HCT116 (cell line): ENCODE measurements at regions not wholly inside any gene's neighbourhood (a gene's known extent, or its start where the extent isn't known, plus 50 kb on each side); places are given as distances from the start of the nearest gene placed in this dataset.

ENCODE experiments used
- ATAC-seq: fragments of 200-7000 bp; cut with Tn5 transposase; 2 replicates; pipeline ENCODE4 v1.9.1; 2020; ENCODE audit warnings: mild to moderate bottlenecking, moderate library complexity
- BruUV-seq: library from RNA; stranded (reverse); fragments of 400-500 nt; replicated peaks from 2 replicates; lab custom pipeline; 2021; lab: Mats Ljungman, UMichigan
- CTCF ChIA-PET: fragments of 300-600 bp; sonication (Branson Sonifier 250); formaldehyde crosslinking; loops from one replicate; lab custom pipeline; 2021; ENCODE audit warnings: antibody characterized with exemption; lab: Charles Lee
- POLR2A ChIA-PET: fragments of 300-600, 350-600 bp; sonication (Branson Sonifier 250); formaldehyde crosslinking; loops from one replicate; lab custom pipeline; 2021; ENCODE audit warnings: antibody characterized with exemption; lab: Charles Lee
- RAD21 ChIA-PET, 2 experiments: fragments of 300-600 bp; sonication (Branson Sonifier 250); formaldehyde crosslinking; loops; one replicate each; lab custom pipeline; 2023; ENCODE audit warnings: low total read pairs in 2 of 2; ENCODE audit not compliant: uncharacterized antibody in 2 of 2, unreplicated experiment in 2 of 2, low non-redundant PET in 1 of 2; lab: Charles Lee
- DNase-seq: peaks from one replicate; pipeline ENCODE4 v3.0.0-alpha.2; 2010; ENCODE audit warnings: low read depth, low spot score
- H2AFZ ChIP-seq: fragments of 200-600 bp; shearing (Covaris generic), sonication (generic); 2 replicates; pipeline ENCODE4 v1.6.1; 2017; ENCODE audit warnings: low read depth, mixed run types, mixed read lengths, antibody characterized with exemption, low read length; ENCODE audit not compliant: poor library complexity, severe bottlenecking
- H3K27ac ChIP-seq: 2 replicates; pipeline ENCODE4 v1.5.1; 2012; ENCODE audit warnings: low read depth, low read length
- H3K27me3 ChIP-seq: fragments of 200-600 bp; sonication (generic); 2 replicates; pipeline ENCODE4 v1.6.1; 2016; ENCODE audit warnings: mixed run types, low read length, mixed read lengths; ENCODE audit not compliant: insufficient read depth
- H3K36me3 ChIP-seq, 2 experiments: fragments of 200-500 bp in 1 of 2; fragments of 200-600 bp in 1 of 2; sonication (Bioruptor generic) in 1 of 2; sonication (generic) in 1 of 2; 2 replicates each; pipeline versions ENCODE4 v1.5.1 to v1.6.1; 2014 to 2016; ENCODE audit warnings: low read length in 2 of 2, inconsistent platforms in 1 of 2, mixed read lengths in 1 of 2, mixed run types in 1 of 2; ENCODE audit not compliant: insufficient read depth in 2 of 2, control insufficient read depth in 1 of 2
- H3K4me1 ChIP-seq, 2 experiments: fragments of 200-600 bp in 1 of 2; sonication (generic) in 1 of 2; 2 replicates each; pipeline versions ENCODE4 v1.5.1 to v1.6.1; 2012 to 2017; ENCODE audit warnings: low read length in 2 of 2, inconsistent platforms in 1 of 2, mild to moderate bottlenecking in 1 of 2, mixed read lengths in 1 of 2, mixed run types in 1 of 2, moderate library complexity in 1 of 2; ENCODE audit not compliant: insufficient read depth in 2 of 2, control insufficient read depth in 1 of 2
- H3K4me2 ChIP-seq: fragments of 200-600 bp; sonication (generic); 2 replicates; pipeline ENCODE4 v1.6.1; 2017; ENCODE audit warnings: mixed run types, low read length, mixed read lengths
- H3K4me3 ChIP-seq, 2 experiments: fragments of 200-600 bp in 1 of 2; sonication (generic) in 1 of 2; replicated peaks in 1 of 2; 2 replicates each; pipeline ENCODE4 v1.5.1; 2011 to 2016; ENCODE audit warnings: low read length in 2 of 2, control low read depth in 1 of 2, low read depth in 1 of 2, mild to moderate bottlenecking in 1 of 2, mixed read lengths in 1 of 2, mixed run types in 1 of 2
- H3K79me2 ChIP-seq: fragments of 200-600 bp; sonication (generic); 2 replicates; pipeline ENCODE4 v1.6.1; 2017; ENCODE audit warnings: mild to moderate bottlenecking, mixed run types, low read length, moderate library complexity, mixed read lengths; ENCODE audit not compliant: insufficient read depth
- H3K9ac ChIP-seq: fragments of 200-600 bp; sonication (generic); 2 replicates; pipeline ENCODE4 v1.6.1; 2016; ENCODE audit warnings: low read length, mixed read lengths
- H3K9me2 ChIP-seq: fragments of 200-600 bp; sonication (generic), shearing (Covaris generic); 2 replicates; pipeline ENCODE4 v1.6.1; 2017; ENCODE audit warnings: mixed run types, mild to moderate bottlenecking, moderate library complexity; ENCODE audit not compliant: insufficient read depth
- H3K9me3 ChIP-seq, 2 experiments: fragments of 200-500 bp in 1 of 2; fragments of 200-600 bp in 1 of 2; sonication (Bioruptor generic) in 1 of 2; sonication (generic) in 1 of 2; 2 replicates each; pipeline ENCODE4 v1.6.1; 2014 to 2017; ENCODE audit warnings: low read length in 2 of 2, mixed read lengths in 2 of 2, inconsistent platforms in 1 of 2, low read depth in 1 of 2, mild to moderate bottlenecking in 1 of 2, mixed run types in 1 of 2, moderate library complexity in 1 of 2; ENCODE audit not compliant: control insufficient read depth in 1 of 2, insufficient read depth in 1 of 2
- H4K20me1 ChIP-seq: fragments of 200-600 bp; sonication (generic), shearing (Covaris generic); 2 replicates; pipeline ENCODE4 v1.6.1; 2017; ENCODE audit warnings: mixed run types, mild to moderate bottlenecking, moderate library complexity; ENCODE audit not compliant: insufficient read depth
- CBX3 ChIP-seq: IDR thresholded peaks from 2 replicates; pipeline ENCODE4 v1.6.1; 2012; ENCODE audit warnings: low read depth
- CEBPB ChIP-seq: IDR thresholded peaks from 2 replicates; pipeline ENCODE4 v1.6.1; 2012; ENCODE audit warnings: low read depth
- EZH2 ChIP-seq: fragments of 200-600 bp; sonication (generic); IDR thresholded peaks from 2 replicates; pipeline ENCODE4 v1.6.1; 2017; ENCODE audit warnings: antibody characterized with exemption, mixed run types
- EZH2phosphoT487 ChIP-seq: fragments of 200-600 bp; IDR thresholded peaks from 2 replicates; pipeline ENCODE4 v1.6.1; 2018; ENCODE audit warnings: antibody characterized with exemption, borderline replicate concordance
- FOSL1 ChIP-seq: IDR thresholded peaks from 2 replicates; pipeline ENCODE4 v1.6.1; 2012; ENCODE audit warnings: low read depth
- JUND ChIP-seq: IDR thresholded peaks from 2 replicates; pipeline ENCODE4 v1.6.1; 2012
- MAX ChIP-seq: IDR thresholded peaks from 2 replicates; pipeline ENCODE4 v1.6.1; 2012
- POLR2AphosphoS5 ChIP-seq: IDR thresholded peaks from 2 replicates; pipeline ENCODE4 v1.6.1; 2011; ENCODE audit warnings: mild to moderate bottlenecking, low read depth, low read length, moderate library complexity
- SRF ChIP-seq: IDR thresholded peaks from 2 replicates; pipeline ENCODE4 v1.6.1; 2012; ENCODE audit warnings: low read depth
- ZFX ChIP-seq: fragments of 450-650 bp; IDR thresholded peaks from 2 replicates; pipeline ENCODE4 v1.6.1; 2017
- intact Hi-C: fragments of 100-400 bp; cut with micrococcal nuclease; formaldehyde crosslinking; loops from 2 replicates; pipeline ENCODE4 v1.10.0; 2022

- intact Hi-C loops, result no loop called here
- no peak overlapping the region for H2AFZ ChIP-seq
- ChIA-PET CTCF (no interaction called here), POLR2A (no interaction called here), RAD21 (no interaction called here)
- DNase-seq, result no peak
- no peak for ATAC-seq
- no peaks in the 10 kb centered on the region for H3K36me3 ChIP-seq
- H3K4me2 ChIP-seq, result no peak overlapping the region
- H3K27me3 ChIP-seq, result no peaks in the 10 kb centered on the region
- BruUV-seq, result no TSS peak
- no peaks in the 10 kb centered on the region for H3K4me1 ChIP-seq
- no peaks in the 10 kb centered on the region for H4K20me1 ChIP-seq
- no peaks in the 10 kb centered on the region for H3K9me2 ChIP-seq
- no peak overlapping the region for H3K9ac ChIP-seq
- no peak overlapping the region for H3K27ac ChIP-seq
- no peaks in the 10 kb centered on the region for H3K79me2 ChIP-seq
- TF ChIP-seq EZH2phosphoT487 (no peak), POLR2AphosphoS5 (no peak)
- H3K4me3 ChIP-seq, result no peak overlapping the region
- no peaks in the 10 kb centered on the region for H3K9me3 ChIP-seq
Measured at GRCh38 chr3:25139267-25139666, 288.8 kb upstream of the RARB start.

- no peak overlapping the region for H3K4me2 ChIP-seq
- no peaks in the 10 kb centered on the region for H3K79me2 ChIP-seq
- no peak overlapping the region for H3K9ac ChIP-seq
- H3K4me3 ChIP-seq, result no peak overlapping the region
- no peak overlapping the region for H2AFZ ChIP-seq
- TF ChIP-seq CEBPB, result no peak
- no peak for TF ChIP-seq EZH2
- TF ChIP-seq SRF, result no peak
- no peak for TF ChIP-seq MAX
- TF ChIP-seq ZFX, result no peak
- no peak for TF ChIP-seq CBX3
- no peak for TF ChIP-seq FOSL1
- TF ChIP-seq JUND, result no peak
- H3K27ac ChIP-seq, result no peak overlapping the region
- BruUV-seq, result no TSS peak
- POLR2A ChIA-PET, result no interaction called here
- CTCF ChIA-PET, result no interaction called here
- RAD21 ChIA-PET, result no interaction called here
- DNase-seq (no peak), ATAC-seq (no peak)
- H3K9me2 ChIP-seq, result no peaks in the 10 kb centered on the region
- no peaks in the 10 kb centered on the region for H3K27me3 ChIP-seq
- intact Hi-C loops, result no loop called here
- H3K4me1 ChIP-seq, result no peaks in the 10 kb centered on the region
- no peaks in the 10 kb centered on the region for H3K36me3 ChIP-seq
- H3K9me3 ChIP-seq, result no peaks in the 10 kb centered on the region
- H4K20me1 ChIP-seq, result no peaks in the 10 kb centered on the region
Measured at GRCh38 chr3:25142609-25143355, 285.3 kb upstream of the RARB start.
